ENCODE measurements at regions not wholly inside any gene's neighbourhood (a gene's known extent, or its start where the extent isn't known, plus 50 kb on each side); places are given as distances from the start of the nearest gene placed in this dataset.

GRCh38 chr5:125290935-125291334, 544.5 kb upstream of the ZNF608 start:
- POLR2A ChIA-PET: interaction anchor here (0.6 kb wide), 1 partner anchor 268 kb away, joined by 3 read pairs; no protein-coding TSS in a partner anchor
- Histone ChIP-seq H3K4me1 (0 out of 3 replicates have a peak, but pooled peaks cover 6% of the 10 kb centered on the region), H3K9me3 (no peaks in the 10 kb centered on the region), H3K4me2 (no peak overlapping the region), H3K4me3 (no peak overlapping the region), H3K27ac (no peak overlapping the region)
- ATAC-seq (no peak), FAIRE-seq (no peak), DNase-seq (ENCODE audit: low read depth in 1 of 2, low spot score in 1 of 2) (no peak)
- CTCF ChIA-PET: interaction anchor here (0.6 kb wide), 1 partner anchor 1961 kb away, joined by 3 read pairs; no protein-coding TSS in a partner anchor
- TF ChIP-seq MAZ (IDR thresholded peaks at IDR 0.05; ENCODE audit: borderline replicate concordance, low read depth, low read length) (no peak), RAD21 (conservative IDR thresholded peaks at IDR 0.05 in 1 of 2, IDR thresholded peaks at IDR 0.05 in 1 of 2) (no peak), JUN (IDR thresholded peaks at IDR 0.05) (no peak), JUNB (IDR thresholded peaks at IDR 0.05) (no peak), HOXB13 (CRISPR knock-in tag; IDR thresholded peaks at IDR 0.05; ENCODE audit: low read depth) (no peak), ZNF302 (CRISPR knock-in tag; IDR thresholded peaks at IDR 0.05) (no peak), CHD4 (IDR thresholded peaks at IDR 0.05; ENCODE audit: borderline replicate concordance) (no peak), NPAS2 (CRISPR knock-in tag; IDR thresholded peaks at IDR 0.05; ENCODE audit: borderline replicate concordance) (no peak), POLR2A (IDR thresholded peaks at IDR 0.05; ENCODE audit: low read length) (no peak), E2F6 (IDR thresholded peaks at IDR 0.05; ENCODE audit: borderline replicate concordance, low read depth) (no peak)
- 83% methylated on average over 5 of the region's 5 CpGs for WGBS (ENCODE audit: missing lambda C conversion rate)

GRCh38 chr5:125291447-125291846, 545.0 kb upstream of the ZNF608 start:
- no peak for DNase-seq (ENCODE audit: low read depth in 1 of 2, low spot score in 1 of 2)
- Histone ChIP-seq H3K9me3 (no peaks in the 10 kb centered on the region), H3K4me2 (no peak overlapping the region), H3K27ac (no peak overlapping the region), H3K4me3 (no peak overlapping the region), H3K4me1 (0 out of 3 replicates have a peak, but pooled peaks cover 6% of the 10 kb centered on the region)
- TF ChIP-seq, protein P1, sequence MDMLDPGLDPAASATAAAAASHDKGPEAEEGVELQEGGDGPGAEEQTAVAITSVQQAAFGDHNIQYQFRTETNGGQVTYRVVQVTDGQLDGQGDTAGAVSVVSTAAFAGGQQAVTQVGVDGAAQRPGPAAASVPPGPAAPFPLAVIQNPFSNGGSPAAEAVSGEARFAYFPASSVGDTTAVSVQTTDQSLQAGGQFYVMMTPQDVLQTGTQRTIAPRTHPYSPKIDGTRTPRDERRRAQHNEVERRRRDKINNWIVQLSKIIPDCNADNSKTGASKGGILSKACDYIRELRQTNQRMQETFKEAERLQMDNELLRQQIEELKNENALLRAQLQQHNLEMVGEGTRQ (IDR thresholded peaks at IDR 0.05): no peak
- TF ChIP-seq MYC (IDR thresholded peaks at IDR 0.05; ENCODE audit: borderline replicate concordance, low read length) (no peak), POLR2A (IDR thresholded peaks at IDR 0.05; ENCODE audit: low read length) (no peak), TFCP2L1 (CRISPR knock-in tag; IDR thresholded peaks at IDR 0.05) (no peak), POLR2AphosphoS2 (conservative IDR thresholded peaks at IDR 0.05; ENCODE audit: low read length) (no peak), MAFK (IDR thresholded peaks at IDR 0.05; ENCODE audit: partially characterized antibody) (no peak), RCOR1 (IDR thresholded peaks at IDR 0.05; ENCODE audit: low read depth, low read length) (no peak), JUN (IDR thresholded peaks at IDR 0.05) (no peak), RFX5 (IDR thresholded peaks at IDR 0.05) (no peak)
- TF ChIP-seq, protein P2, sequence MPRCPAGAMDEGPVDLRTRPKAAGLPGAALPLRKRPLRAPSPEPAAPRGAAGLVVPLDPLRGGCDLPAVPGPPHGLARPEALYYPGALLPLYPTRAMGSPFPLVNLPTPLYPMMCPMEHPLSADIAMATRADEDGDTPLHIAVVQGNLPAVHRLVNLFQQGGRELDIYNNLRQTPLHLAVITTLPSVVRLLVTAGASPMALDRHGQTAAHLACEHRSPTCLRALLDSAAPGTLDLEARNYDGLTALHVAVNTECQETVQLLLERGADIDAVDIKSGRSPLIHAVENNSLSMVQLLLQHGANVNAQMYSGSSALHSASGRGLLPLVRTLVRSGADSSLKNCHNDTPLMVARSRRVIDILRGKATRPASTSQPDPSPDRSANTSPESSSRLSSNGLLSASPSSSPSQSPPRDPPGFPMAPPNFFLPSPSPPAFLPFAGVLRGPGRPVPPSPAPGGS (IDR thresholded peaks at IDR 0.05): no peak
- FAIRE-seq: no peak
- ChIA-PET POLR2A (no interaction called here), CTCF (interaction anchor here (0.6 kb wide), 1 partner anchor 1961 kb away, joined by 3 read pairs; no protein-coding TSS in a partner anchor)
- 50% methylated on average over 4 of the region's 4 CpGs for WGBS (ENCODE audit: missing lambda C conversion rate)
- no peak for ATAC-seq

- 0 out of 3 replicates have a peak, but pooled peaks cover 9% of the 10 kb centered on the region for H3K4me1 ChIP-seq
- DNase-seq (ENCODE audit: low read depth in 1 of 2, low spot score in 1 of 2): no peak
- no peak overlapping the region for H3K4me3 ChIP-seq
- no peak for ATAC-seq
- H3K4me2 ChIP-seq: no peak overlapping the region
- no peaks in the 10 kb centered on the region for H3K9me3 ChIP-seq
- TF ChIP-seq RARB (CRISPR knock-in tag; IDR thresholded peaks at IDR 0.05) (no peak), POLR2AphosphoS2 (conservative IDR thresholded peaks at IDR 0.05; ENCODE audit: low read length) (no peak), TFCP2L1 (CRISPR knock-in tag; IDR thresholded peaks at IDR 0.05) (no peak), GATA3 (IDR thresholded peaks at IDR 0.05; ENCODE audit: borderline replicate concordance) (no peak), ZC3H11A (IDR thresholded peaks at IDR 0.05) (no peak), MAFK (IDR thresholded peaks at IDR 0.05; ENCODE audit: partially characterized antibody) (no peak), HMGXB4 (CRISPR knock-in tag; IDR thresholded peaks at IDR 0.05; ENCODE audit: borderline replicate concordance) (no peak)
- no peak for FAIRE-seq
- ChIA-PET CTCF (interaction anchor here (0.5 to 2.2 kb wide), 2 partner anchors 17 to 446 kb away, joined by 5 to 7 read pairs; no protein-coding TSS in a partner anchor), POLR2A (no interaction called here)
- no peak overlapping the region for H3K27ac ChIP-seq
- 24% methylated on average over 1 of the region's 1 CpG for WGBS (ENCODE audit: missing lambda C conversion rate)
Observed at GRCh38 chr5:125293223-125293622, 546.8 kb upstream of the ZNF608 start.
